Prostate gland (tissue), 2 donors: ENCODE measurements at regions not wholly inside any gene's neighbourhood (a gene's known extent, or its start where the extent isn't known, plus 50 kb on each side); places are given as distances from the start of the nearest gene placed in this dataset.
"Not testable (repeated sequence)": the region's sequence is repeated elsewhere in the genome, so short reads cannot be mapped to it uniquely, and the experiment has no call there.

ENCODE experiments used
- POLR2A ChIP-seq: fragments of 450-650 bp; IDR thresholded peaks from one replicate; pipeline ENCODE4 v1.6.1; 2016; ENCODE audit warnings: antibody characterized with exemption, mild to moderate bottlenecking
- TF ChIP-seq, protein P1 (sequence below), 4 experiments: fragments of 200-600 bp in 2 of 4; fragments of 450-650 bp in 2 of 4; sonication (generic) in 2 of 4; IDR thresholded peaks; 1 replicate in 3 of 4; 2 replicates in 1 of 4; pipeline ENCODE4 v1.5.1; 2016 to 2019; ENCODE audit warnings: antibody characterized with exemption in 4 of 4, mild to moderate bottlenecking in 2 of 4, moderate library complexity in 2 of 4

DNA sequence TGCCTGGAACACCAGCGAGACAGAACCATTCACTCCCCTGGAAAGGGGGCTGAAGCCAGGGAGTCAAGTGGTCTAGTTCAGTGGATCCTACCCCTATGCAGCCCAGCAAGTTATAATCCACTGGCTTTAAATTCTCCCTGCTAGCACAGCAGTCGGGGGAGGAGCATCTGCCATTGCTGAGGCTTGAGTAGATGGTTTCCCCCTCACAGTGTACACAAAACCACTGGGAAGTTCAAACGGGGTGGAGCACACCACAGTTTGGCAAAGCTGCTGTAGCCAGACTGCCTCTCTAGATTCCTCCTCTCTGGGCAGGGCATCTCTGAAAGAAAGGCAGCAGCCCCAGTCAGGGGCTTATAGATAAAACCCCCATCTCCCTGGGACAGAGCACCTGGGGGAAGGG is 88.4 kb upstream of the WDFY3 start:
- TF ChIP-seq, protein P1, sequence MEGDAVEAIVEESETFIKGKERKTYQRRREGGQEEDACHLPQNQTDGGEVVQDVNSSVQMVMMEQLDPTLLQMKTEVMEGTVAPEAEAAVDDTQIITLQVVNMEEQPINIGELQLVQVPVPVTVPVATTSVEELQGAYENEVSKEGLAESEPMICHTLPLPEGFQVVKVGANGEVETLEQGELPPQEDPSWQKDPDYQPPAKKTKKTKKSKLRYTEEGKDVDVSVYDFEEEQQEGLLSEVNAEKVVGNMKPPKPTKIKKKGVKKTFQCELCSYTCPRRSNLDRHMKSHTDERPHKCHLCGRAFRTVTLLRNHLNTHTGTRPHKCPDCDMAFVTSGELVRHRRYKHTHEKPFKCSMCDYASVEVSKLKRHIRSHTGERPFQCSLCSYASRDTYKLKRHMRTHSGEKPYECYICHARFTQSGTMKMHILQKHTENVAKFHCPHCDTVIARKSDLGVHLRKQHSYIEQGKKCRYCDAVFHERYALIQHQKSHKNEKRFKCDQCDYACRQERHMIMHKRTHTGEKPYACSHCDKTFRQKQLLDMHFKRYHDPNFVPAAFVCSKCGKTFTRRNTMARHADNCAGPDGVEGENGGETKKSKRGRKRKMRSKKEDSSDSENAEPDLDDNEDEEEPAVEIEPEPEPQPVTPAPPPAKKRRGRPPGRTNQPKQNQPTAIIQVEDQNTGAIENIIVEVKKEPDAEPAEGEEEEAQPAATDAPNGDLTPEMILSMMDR (IDR thresholded peaks at IDR 0.05) = not testable (repeated sequence)
- TF ChIP-seq POLR2A = not testable (repeated sequence)
